CD14-positive monocyte (primary cell): ENCODE measurements at regions not wholly inside any gene's neighbourhood (a gene's known extent, or its start where the extent isn't known, plus 50 kb on each side); places are given as distances from the start of the nearest gene placed in this dataset.

Experiments
- DNase-seq, 3 donors: peaks; one replicate each; pipeline ENCODE4 v3.0.0-alpha.2; 2011 to 2022
- H2AFZ ChIP-seq: 2 replicates; pipeline ENCODE4 v1.6.0; 2012; ENCODE audit warnings: mild to moderate bottlenecking, low read depth, low read length, inconsistent platforms; ENCODE audit not compliant: insufficient read depth, poor library complexity, severe bottlenecking
- H3K27ac ChIP-seq, 2 donors: 1 replicate in 1 of 2; 2 replicates in 1 of 2; pipeline ENCODE4 v1.5.1; 2012 to 2013; ENCODE audit warnings: low read length in 2 of 2, control low read depth in 1 of 2, inconsistent platforms in 1 of 2, low read depth in 1 of 2, mild to moderate bottlenecking in 1 of 2
- H3K27me3 ChIP-seq, 2 donors: one replicate each; pipeline versions ENCODE4 v1.6.0 to v1.6.1; 2011 to 2013; ENCODE audit warnings: low read length in 2 of 2; ENCODE audit not compliant: control insufficient read depth in 2 of 2, insufficient read depth in 2 of 2
- H3K36me3 ChIP-seq, 2 donors: replicated peaks in 1 of 2; 1 replicate in 1 of 2; 2 replicates in 1 of 2; pipeline versions ENCODE4 v1.5.1 to v1.6.1; 2012 to 2013; ENCODE audit warnings: low read length in 2 of 2, control low read depth in 1 of 2, inconsistent platforms in 1 of 2, mild to moderate bottlenecking in 1 of 2; ENCODE audit not compliant: insufficient read depth in 2 of 2, control insufficient read depth in 1 of 2
- H3K4me1 ChIP-seq, 2 donors: 1 replicate in 1 of 2; 2 replicates in 1 of 2; pipeline versions ENCODE4 v1.5.1 to v1.6.1; 2012 to 2013; ENCODE audit warnings: low read length in 2 of 2, control low read depth in 1 of 2, inconsistent platforms in 1 of 2, mild to moderate bottlenecking in 1 of 2, moderate library complexity in 1 of 2; ENCODE audit not compliant: insufficient read depth in 2 of 2, control insufficient read depth in 1 of 2
- H3K4me2 ChIP-seq: replicated peaks from 2 replicates; pipeline ENCODE3; 2012; ENCODE audit warnings: low read length, moderate library complexity, mild to moderate bottlenecking; ENCODE audit not compliant: poor library complexity, severe bottlenecking; ENCODE audit errors: extremely low read depth
- H3K4me3 ChIP-seq, 3 experiments: fragments of 200-600 bp in 1 of 3; sonication (generic) in 1 of 3; replicated peaks in 1 of 3; 1 replicate in 2 of 3; 2 replicates in 1 of 3; pipeline ENCODE4 v1.5.1; 2011 to 2013; ENCODE audit warnings: low read length in 3 of 3, mild to moderate bottlenecking in 3 of 3, control low read depth in 2 of 3, low read depth in 2 of 3, inconsistent platforms in 1 of 3, moderate library complexity in 1 of 3
- H3K79me2 ChIP-seq: 2 replicates; pipeline ENCODE4 v1.6.0; 2012; ENCODE audit warnings: mild to moderate bottlenecking, control low read depth, inconsistent platforms, low read length, moderate library complexity; ENCODE audit not compliant: insufficient read depth
- H3K9ac ChIP-seq: 2 replicates; pipeline ENCODE4 v1.6.0; 2017; ENCODE audit warnings: low read length, mild to moderate bottlenecking; ENCODE audit not compliant: insufficient read depth, poor library complexity, severe bottlenecking
- H3K9me3 ChIP-seq, 2 donors: replicated peaks in 1 of 2; 1 replicate in 1 of 2; 2 replicates in 1 of 2; pipeline versions ENCODE4 v1.5.1 to v1.6.1; 2012 to 2013; ENCODE audit warnings: low read length in 2 of 2, control low read depth in 1 of 2; ENCODE audit not compliant: control insufficient read depth in 1 of 2, insufficient read depth in 1 of 2
- H4K20me1 ChIP-seq: 2 replicates; pipeline ENCODE4 v1.6.0; 2012; ENCODE audit warnings: mild to moderate bottlenecking, low read length, control low read depth, moderate library complexity; ENCODE audit not compliant: insufficient read depth
- H3K27ac Mint-ChIP-seq, 7 donors: one replicate each; pipeline ENCODE4 v1.8.0; 2020; ENCODE audit warnings: mild to moderate bottlenecking in 7 of 7, mixed read lengths in 7 of 7, moderate library complexity in 6 of 7, inconsistent platforms in 2 of 7
- H3K27me3 Mint-ChIP-seq, 3 donors: one replicate each; pipeline ENCODE4 v1.8.0; 2021 to 2022; ENCODE audit warnings: low read depth in 3 of 3, mild to moderate bottlenecking in 3 of 3, mixed read lengths in 3 of 3, moderate library complexity in 3 of 3, inconsistent platforms in 1 of 3
- H3K36me3 Mint-ChIP-seq, 2 donors: one replicate each; pipeline ENCODE4 v1.8.0; 2020; ENCODE audit warnings: mixed read lengths in 2 of 2, inconsistent platforms in 1 of 2, mild to moderate bottlenecking in 1 of 2
- H3K4me1 Mint-ChIP-seq: one replicate; pipeline ENCODE4 v1.8.0; 2020; ENCODE audit warnings: mild to moderate bottlenecking, mixed read lengths
- H3K4me3 Mint-ChIP-seq, 2 donors: one replicate each; pipeline ENCODE4 v1.8.0; 2020; ENCODE audit warnings: mild to moderate bottlenecking in 2 of 2, mixed read lengths in 2 of 2, moderate library complexity in 1 of 2
- H3K9me3 Mint-ChIP-seq, 7 donors: one replicate each; pipeline ENCODE4 v1.8.0; 2020 to 2022; ENCODE audit warnings: mixed read lengths in 7 of 7, mild to moderate bottlenecking in 6 of 7, moderate library complexity in 6 of 7, inconsistent platforms in 2 of 7
- CTCF ChIP-seq: fragments of 200-600 bp; IDR thresholded peaks from one replicate; pipeline ENCODE4 v1.8.0; 2022; ENCODE audit warnings: antibody characterized with exemption, mild to moderate bottlenecking
- WGBS: methylation state at CpG from one replicate; pipeline ENCODE4 v1.1.5; 2013; ENCODE audit warnings: missing lambda C conversion rate; ENCODE audit not compliant: insufficient coverage; 5-methylcytosine and 5-hydroxymethylcytosine counted together
- intact Hi-C, 2 donors: fragments of 100-400 bp; cut with micrococcal nuclease; formaldehyde crosslinking; loops; one replicate each; pipeline versions ENCODE4 v1.15.0 to v1.15.1; 2023

GRCh38 chr18:29962579-29962978, 1080.0 kb downstream of the DSC3 start:
- no peak overlapping the region for H3K4me2 ChIP-seq
- no peak for TF ChIP-seq CTCF
- intact Hi-C loops = no loop called here
- H3K4me3 Mint-ChIP-seq = no peak overlapping the region
- H3K4me1 Mint-ChIP-seq = no peaks in the 10 kb centered on the region
- H3K27me3 Mint-ChIP-seq = no peaks in the 10 kb centered on the region
- WGBS = no CpG with 5 or more reads among the region's 3 CpGs
- H3K36me3 ChIP-seq = no peaks in the 10 kb centered on the region
- H3K9me3 ChIP-seq = no peaks in the 10 kb centered on the region
- DNase-seq = no peak
- no peak overlapping the region for H3K27ac Mint-ChIP-seq
- no peaks in the 10 kb centered on the region for H4K20me1 ChIP-seq
- H3K27me3 ChIP-seq = no peaks in the 10 kb centered on the region
- H3K9me3 Mint-ChIP-seq = peaks cover 0 to 2% (median 0%) of the 10 kb centered on the region in 7 donors
- H2AFZ ChIP-seq = no peak overlapping the region
- no peak overlapping the region for H3K27ac ChIP-seq
- H3K4me3 ChIP-seq = no peak overlapping the region
- no peaks in the 10 kb centered on the region for H3K36me3 Mint-ChIP-seq
- no peaks in the 10 kb centered on the region for H3K4me1 ChIP-seq
- no peak overlapping the region for H3K9ac ChIP-seq
- no peaks in the 10 kb centered on the region for H3K79me2 ChIP-seq

DNA sequence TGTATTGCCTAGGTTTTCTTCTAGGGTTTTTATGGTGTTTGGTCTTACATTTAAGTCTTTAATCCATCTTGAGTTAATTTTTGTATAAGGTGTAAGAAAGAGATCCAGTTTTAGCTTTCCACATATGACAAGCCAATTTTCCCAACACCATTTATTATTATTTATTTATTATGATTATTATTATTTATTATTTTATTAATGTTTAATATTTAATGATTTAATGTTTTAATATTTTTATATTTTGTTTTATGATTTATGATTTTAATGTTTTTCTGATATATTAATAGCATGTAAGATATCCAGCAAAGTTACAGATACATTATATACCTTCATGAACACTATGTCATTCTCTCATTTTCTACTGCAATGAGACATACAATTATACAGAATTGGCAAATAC, 1082.0 kb downstream of the DSC3 start:
- no peaks in the 10 kb centered on the region for H3K36me3 ChIP-seq
- no peak overlapping the region for H2AFZ ChIP-seq
- H4K20me1 ChIP-seq = no peaks in the 10 kb centered on the region
- H3K4me1 Mint-ChIP-seq = no peaks in the 10 kb centered on the region
- no peak for TF ChIP-seq CTCF
- H3K9me3 Mint-ChIP-seq = peaks cover 0 to 2% (median 0%) of the 10 kb centered on the region in 7 donors
- H3K27ac Mint-ChIP-seq = no peak overlapping the region
- DNase-seq = no peak
- intact Hi-C loops = no loop called here
- H3K27me3 Mint-ChIP-seq = no peaks in the 10 kb centered on the region
- no peak overlapping the region for H3K4me2 ChIP-seq
- H3K27me3 ChIP-seq = no peaks in the 10 kb centered on the region
- no peak overlapping the region for H3K4me3 Mint-ChIP-seq
- no peak overlapping the region for H3K27ac ChIP-seq
- H3K4me3 ChIP-seq = no peak overlapping the region
- H3K36me3 Mint-ChIP-seq = no peaks in the 10 kb centered on the region
- H3K9me3 ChIP-seq = no peaks in the 10 kb centered on the region
- no peaks in the 10 kb centered on the region for H3K79me2 ChIP-seq
- no peak overlapping the region for H3K9ac ChIP-seq
- H3K4me1 ChIP-seq = no peaks in the 10 kb centered on the region
